ENCODE measurements at regions not wholly inside any gene's neighbourhood (a gene's known extent, or its start where the extent isn't known, plus 50 kb on each side); places are given as distances from the start of the nearest gene placed in this dataset.

DNA sequence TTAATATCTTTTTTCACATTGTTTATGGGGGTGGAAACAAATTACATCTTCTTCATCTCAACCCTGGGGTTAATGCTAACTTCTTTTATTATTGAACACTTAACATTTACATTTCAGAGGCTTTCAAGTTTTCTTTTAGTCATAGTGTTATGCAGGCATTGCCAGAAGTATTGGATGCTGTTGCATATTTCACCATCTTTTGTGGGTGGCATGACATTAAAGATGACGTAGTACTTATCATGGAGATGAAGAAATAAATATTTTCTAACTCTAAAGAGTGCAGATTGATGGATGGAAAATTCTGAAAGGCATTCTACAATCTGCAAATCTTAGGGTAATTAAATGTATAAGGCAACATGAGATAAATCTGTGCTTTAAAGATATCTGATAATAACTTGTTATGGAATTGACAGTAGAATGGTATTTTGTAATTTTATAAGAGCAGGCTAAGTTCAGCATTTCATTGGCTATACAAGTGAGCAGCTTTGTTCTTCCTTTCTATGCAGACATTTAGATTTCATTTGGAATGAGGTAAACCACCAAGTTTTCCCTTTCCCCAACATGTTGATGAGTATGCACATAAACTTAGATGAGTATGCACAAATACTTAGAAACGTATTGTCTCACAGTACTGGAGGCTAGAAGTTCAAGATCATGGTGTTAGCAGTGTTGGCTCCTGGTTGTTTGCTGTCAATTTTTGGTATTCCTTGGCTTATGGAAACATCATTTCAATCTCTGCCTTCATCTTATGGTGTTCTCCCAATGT is 924.4 kb downstream of the METTL15 start:
- DNase-seq = no peak

DNA sequence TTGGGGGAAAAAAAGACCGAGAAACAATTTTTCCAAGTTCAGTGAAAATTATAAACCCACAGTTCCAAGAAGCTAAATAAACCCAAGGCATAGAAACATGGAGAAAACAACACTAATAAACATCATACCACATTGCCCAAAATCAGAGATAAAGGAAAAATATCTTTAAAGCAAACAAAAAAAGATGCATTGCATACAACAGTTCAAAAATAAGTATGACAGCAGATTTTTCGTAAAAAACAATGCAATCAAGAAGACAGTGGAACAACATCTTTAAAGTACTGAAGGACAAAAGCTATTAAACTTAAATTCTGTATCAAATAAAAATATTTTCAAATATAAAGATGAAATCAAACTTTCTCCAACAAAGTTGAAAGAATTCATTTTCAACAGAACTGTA is 921.3 kb downstream of the METTL15 start:
- no peak for DNase-seq

DNA sequence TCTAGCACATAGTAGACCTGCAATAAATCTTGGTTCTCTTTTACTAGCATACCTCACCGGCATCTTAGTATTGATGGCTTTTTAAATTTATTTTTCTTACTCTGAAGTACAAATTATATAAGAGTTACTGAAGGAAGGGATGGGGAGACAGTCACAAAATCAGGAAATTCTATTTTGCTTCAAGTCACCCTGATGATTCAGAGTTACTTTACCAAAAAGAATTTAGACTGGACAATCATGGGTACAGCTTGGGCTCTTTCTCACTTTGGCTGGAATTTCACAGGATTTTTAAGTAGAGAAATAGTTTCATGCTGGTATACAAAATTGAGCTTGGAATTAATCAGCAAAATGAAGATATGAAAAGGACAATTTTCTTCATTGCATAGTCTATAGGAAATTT is 919.2 kb downstream of the METTL15 start:
- DNase-seq = peak; percentile 40

DNA sequence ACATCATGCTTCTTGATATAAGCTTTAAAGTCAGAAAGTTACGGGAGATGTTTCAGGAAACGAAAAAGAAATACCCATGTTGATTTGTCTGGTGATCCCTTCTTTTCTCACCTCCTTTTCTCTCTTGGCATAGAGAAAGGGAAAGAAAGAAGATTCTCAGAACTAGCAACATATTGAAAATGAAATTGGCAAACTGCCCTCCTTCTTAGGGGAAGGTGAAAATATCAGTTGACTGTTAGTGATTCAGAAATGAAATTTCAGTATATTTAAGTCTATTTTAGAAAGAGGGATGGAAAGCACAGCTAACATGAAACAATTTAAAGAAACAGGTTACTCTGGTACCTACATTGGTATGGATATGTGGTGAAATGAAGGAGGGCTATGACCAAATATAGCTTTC is 918.1 kb downstream of the METTL15 start:
- no peak for DNase-seq

DNA sequence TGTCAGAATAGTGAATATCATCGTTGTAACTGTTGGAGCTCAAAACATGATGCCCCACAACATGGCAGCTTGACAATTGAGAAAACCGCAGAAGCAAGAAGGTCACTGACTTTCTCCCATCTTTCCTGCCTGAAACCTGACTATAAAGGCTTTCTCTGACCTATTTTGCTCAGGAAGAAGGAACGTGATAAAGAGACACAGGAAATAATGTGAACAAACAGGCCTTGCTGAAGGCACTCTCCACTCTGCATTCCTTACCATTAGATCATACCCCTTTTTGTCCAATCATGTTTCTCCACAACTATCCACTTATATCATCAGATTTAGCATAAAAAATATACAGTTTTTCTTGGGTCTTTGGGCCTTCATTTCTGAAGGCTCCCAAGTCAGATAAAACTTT is 916.8 kb downstream of the METTL15 start:
- DNase-seq = peak; percentile 22

DNA sequence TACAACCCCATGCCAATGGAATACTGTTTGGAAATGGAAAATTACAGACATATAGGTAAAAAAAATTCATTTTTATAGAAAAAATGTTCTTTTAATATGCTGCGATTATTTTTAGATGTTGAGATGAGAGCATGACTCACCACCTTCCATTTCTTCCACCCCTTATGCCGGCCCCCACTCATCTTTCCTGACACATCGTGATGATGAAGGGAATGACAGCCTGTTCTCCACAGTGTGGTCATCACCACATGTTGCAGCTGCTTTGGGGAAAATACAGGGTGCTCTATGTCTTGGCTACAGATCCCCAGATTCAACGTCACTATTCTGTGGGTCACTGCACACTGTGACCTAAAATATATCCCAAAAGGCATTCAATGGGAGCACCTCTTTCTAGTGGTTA is 916.2 kb downstream of the METTL15 start:
- DNase-seq = peak; percentile 43

DNA sequence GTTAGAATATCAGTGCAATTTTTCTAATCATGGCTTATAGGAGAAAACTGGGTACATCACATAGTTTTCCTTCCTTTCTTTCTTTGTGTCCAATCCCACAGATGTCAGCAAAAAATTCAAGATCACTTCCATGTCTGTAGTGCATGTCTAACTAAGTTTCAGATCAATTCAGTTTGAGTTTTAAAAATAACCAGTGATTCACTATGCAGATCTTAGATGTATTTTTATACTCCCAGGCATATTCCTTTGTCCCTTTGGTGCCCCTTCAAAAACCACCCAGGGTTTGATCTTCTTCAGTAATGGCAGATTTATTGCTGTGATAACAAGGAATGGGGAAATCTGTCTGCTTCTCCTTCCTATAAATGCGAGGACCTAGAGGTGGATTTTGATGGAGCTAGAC is 915.6 kb downstream of the METTL15 start:
- no peak for DNase-seq

DNA sequence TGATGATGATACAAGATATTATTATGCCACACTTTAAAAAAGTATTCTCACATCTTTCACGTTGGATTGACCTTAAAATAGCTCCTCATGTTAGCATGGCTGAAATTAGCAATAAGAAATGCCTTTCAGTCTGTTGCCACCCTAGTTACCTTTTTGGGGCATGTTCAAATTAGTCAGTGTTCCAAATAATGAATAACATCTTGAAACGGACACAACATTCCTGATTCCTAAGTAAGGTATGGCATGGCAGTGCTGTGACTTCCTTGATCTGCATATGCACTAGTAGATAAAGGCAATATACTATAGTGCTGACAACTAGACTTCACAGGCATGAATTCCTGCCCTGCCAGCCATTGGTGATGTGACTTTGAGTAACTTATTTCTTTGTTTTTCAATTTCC is 914.5 kb downstream of the METTL15 start:
- DNase-seq = peak; percentile 11

DNA sequence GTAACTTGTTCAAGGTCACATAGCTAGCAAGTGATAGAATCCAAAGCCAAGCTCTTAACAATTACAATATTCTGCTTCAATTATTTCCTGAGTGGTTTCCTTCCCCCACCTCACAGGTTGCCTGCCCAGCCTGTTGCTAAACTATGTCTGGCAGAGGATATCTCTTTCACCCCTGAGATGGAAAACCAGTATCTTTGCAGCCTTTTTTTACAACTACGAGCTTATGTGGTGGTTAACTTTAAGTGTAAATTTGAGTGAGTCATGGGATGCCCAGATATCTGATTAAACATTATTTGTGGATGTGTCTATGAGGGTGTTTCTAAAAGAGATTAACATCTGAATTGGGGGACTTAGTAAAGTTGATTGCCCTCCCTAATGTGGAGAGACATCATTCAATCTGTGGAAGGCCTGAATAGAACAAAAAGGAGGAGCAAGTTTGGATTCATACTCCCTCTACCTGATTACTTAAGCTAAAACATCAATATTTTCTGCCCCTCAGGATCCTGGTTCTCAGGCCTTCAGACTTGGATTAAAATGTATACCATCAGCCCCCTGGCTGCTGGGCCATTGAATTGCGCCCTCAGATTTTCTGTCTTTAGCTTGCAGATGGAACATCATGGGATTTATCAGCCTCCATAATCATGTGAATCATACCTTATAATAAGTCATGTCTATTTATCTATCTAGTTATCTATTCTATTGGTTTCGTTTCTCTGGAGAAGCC is 911.9 kb downstream of the METTL15 start:
- peak; percentile 37 for DNase-seq

DNA sequence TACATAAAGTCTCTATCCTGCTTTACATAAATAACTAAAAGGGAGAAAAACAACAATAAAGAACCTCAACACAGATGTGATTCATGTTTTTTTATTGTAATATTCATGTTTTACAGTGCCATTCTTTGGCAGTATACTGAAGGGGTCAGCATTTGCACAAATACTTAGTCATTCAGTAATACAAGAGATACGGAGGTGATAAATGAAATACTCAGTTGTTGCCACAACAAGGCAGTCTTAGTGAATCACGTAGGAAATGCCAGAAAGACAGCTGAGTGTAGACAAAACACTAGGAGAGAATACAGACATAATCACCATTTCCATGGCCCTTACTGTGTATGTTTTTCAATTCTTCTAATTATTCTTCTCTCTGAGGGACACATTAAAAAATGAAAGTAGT is 910.4 kb downstream of the METTL15 start:
- peak; percentile 74 for DNase-seq

DNA sequence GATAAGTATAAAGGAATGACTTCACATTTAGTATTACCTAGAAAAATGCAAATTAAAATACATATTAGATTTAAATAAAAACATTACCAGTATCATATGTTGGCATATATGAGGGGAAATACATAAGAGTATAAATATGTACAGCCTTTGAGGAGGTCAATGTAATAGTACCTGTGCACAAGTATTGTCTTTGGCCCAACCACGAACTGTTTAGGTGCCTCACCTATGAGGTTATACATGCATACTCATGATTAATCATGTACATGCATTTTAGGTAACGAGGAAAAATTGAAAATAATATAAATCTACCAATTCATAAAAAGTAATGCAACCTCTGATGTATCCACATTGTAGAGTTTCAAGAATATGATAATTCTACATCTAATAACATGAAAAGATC is 909.8 kb downstream of the METTL15 start:
- DNase-seq = no peak

DNA sequence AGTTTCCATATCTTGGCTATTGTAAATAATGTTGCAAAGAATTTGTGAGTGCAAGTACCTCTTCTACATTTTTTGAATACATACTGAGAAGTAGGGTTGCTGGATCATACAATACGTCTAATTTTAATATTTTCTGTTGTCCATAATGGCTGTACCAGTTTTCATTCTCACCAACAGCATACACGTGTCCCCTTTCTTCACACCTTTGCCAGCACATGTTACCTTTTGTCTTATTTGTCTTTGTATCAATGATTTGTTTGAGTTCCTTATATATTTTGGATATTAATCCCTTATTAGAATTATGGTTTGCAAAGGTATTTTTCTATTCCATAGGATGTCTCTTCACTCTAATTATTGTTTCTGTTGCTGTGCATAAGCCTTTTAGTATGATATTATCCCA is 904.3 kb downstream of the METTL15 start:
- no peak for DNase-seq

DNA sequence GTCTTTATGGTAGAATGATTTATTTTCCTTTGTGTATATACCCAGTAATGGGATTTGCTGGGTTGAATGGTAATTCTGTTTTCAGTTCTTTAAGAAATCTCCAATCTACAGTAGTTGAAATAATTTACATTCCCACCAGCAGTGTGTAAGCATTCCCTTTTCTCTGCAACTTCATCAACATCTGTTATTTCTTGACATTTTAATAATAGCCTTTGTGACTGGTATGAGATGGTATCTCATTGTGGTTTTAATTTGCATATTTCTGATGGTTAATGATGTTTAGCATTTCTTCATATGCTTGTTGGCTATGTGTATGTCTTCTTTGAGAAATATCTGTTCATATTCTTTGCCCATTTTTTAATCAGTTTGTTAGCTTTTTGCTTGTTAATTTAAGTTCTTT is 901.2 kb downstream of the METTL15 start:
- DNase-seq = peak; percentile 77

DNA sequence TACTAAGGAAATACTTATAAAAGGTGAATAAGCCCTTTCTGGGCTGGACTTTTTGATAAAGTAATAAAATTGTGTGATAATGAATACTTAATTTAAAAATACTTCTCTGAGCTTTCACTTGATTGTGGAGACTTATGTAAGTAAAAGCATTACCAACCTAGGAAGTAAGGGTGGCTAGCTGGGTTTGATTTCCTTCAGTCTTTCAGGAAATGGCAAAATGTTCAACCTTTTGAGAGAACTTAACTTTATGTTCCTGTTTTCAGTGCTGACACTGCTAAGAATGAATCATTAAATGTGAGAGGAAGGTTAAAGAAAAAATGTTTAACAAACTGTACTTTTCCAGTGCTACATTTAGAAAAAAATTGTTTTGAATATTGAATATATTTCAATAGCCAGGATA is 900.3 kb downstream of the METTL15 start:
- DNase-seq = no peak

DNA sequence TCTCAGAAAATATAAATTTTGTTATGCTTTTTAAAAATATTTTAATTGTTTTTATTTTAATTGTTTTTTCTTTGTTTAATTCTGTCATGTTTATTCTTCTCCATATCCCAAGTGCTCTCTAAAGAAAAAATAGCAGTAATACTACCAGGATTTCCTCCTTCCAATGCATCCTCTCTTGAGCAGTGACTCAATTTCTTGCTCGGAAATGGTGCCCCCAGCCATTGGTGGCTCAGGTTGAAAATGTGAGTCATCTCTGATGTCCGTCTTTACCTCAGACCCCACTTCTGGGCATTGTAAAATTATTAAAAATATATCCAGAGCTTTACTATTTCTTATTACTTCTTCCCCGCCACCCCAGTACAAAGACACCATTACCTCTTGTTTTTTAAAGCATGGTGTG is 898.5 kb downstream of the METTL15 start:
- no peak for DNase-seq

DNA sequence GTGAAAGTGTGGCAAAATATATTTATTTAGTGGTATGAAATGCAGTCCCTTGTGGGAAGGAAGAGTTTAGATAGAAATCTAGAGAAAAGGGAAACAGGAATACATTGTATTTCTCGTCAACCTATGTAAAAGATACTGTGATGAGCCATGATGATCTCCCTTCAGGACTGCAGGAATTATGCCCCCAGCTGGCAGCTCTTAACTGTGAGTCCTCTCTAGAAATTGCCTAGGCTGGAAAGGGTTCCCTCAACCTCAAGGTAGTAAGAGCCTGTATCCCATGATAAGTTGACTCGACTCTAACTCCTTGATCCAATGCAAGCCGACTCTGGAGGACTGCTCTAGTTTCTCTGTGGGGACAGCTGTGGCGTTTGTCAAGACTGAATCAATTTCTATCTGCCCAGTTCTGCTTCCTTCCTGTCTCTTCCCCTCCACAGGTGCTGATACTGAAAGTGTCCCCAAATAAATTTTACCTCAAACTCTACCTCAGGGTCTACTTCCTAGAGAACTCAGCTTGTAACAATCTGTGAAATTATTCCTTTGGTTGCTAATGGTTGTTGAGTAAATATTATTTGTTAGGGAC is 897.3 kb downstream of the METTL15 start:
- no peak for DNase-seq

DNA sequence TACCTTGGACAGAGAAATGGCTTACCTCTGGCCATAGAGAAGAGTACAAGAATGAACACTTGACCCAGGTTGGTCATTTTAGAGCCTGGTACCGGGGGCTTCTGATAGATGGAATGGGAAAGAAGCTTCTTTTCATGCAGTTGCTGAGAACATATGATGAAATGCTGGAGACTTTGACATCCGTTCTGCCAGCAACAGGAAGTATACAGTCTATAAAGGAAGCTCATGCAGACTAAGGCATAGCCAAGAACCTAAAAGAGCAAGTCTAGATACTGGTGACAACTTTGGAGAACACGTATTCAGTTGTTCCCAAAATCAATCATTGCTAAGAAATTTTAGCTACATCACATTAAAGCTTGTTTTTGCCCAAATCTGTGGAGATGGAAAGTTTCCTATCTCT is 894.6 kb downstream of the METTL15 start:
- DNase-seq = no peak

DNA sequence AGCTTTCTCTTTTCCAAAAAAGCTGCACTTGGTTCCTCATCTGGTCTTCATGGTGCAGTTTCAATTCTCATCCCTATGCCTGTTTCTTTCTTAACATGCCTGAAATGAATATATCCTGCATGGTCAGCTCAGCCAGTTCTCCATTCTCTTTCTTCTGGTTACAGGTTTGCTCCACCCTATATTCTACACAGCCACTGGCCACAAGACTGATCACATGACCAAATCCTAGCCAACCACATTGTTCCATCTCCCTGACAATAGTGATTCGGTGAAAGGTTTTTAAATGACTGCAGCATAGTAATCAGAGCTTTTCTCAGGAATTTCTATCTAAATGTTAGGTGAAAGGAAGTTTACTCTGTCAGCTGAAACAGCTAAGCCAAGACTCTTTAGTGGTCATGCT is 891.4 kb downstream of the METTL15 start:
- no peak for DNase-seq

DNA sequence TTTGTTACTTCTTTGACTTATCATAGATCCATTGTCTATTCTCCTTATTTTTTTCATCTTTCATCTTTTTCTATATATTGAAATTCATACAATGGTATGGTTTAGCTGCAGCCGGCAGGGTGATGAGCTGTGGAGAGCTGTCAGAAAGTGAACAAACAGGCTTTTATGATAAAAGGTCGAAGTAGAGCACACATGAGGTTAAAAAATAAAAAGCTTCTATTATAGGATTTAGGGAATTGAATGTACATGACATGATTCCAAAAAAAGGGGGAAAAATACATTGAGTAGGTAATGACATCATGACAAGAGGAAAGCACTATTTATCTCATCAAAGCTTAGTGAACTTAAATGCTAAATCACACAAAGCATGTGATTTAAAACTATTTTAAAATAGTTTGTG is 884.8 kb downstream of the METTL15 start:
- DNase-seq = no peak

DNA sequence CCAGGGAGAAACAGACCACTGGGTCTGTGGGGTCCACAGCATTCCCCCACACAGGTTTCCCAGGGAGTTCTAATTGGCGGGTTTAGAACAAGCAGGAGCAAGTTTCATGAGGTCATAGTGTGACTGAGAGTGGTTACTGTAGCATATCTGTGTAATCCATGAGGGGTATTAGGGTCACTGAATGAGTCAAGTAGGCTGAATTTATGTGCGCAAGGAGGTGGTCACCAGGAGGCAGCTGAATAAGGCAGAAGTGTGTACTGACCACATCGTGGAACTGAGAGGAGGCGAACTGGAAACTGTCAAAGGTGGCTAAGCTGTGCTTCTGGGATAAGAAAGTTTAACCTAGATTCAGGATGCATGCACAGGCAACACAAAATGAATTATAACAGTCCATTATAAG is 876.0 kb downstream of the METTL15 start:
- no peak for DNase-seq

DNA sequence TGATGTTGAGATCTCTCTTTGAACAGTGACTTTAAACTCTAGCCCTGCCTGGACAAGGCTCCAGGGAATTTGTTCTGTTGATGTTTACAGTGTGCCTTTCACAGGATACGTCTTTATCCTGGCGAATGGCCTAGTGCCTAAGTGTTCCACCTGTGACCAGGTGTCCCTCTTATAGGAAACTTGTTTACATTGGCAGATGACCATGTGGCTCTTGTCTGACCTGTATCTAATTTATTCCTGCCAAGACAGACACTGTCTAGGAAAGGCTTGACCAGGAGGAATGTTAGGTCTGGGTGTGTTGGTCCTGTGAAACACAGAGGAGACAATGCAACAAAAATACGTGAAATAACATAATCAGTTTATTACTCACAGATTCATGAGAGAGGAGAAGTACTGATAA is 875.6 kb downstream of the METTL15 start:
- no peak for DNase-seq

DNA sequence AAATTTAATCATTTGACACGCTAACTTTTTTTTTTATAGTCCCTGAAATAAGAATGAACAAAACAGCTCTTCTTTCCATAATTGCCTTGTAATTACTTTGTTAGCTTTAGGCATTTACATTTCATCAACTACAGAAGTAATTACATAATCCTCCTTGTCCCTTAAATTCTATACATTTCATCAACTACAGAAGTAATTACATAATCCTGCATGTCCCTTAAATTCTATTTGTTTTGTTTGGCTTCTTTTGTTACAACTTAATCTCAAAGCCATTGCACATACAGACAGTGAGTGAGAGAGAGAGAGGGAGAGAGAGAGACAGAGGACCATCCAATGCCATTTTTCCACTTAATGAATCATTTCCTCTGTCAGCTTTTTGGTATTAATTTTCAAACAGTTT is 873.2 kb downstream of the METTL15 start:
- DNase-seq = peak; percentile 45

DNA sequence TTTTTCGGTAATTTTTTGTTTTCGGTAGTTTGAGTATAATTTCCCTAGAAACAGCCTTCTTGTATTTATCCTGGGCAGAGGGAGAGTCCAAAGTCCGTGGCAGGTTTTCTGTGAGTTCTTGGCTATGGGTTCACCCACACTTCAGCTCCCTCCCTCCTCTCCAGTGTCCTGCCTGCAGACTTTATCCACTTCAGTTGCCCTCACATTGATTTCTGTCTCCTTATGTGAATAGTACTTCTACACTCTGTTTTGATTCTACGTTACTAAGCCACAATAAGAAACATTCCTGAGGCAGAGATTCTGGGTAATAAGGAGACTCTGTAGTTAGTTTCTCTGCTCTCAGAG is 868.6 kb downstream of the METTL15 start:
- no peak for DNase-seq
